ENCODE measurements at regions not wholly inside any gene's neighbourhood (a gene's known extent, or its start where the extent isn't known, plus 50 kb on each side); places are given as distances from the start of the nearest gene placed in this dataset.
"Not testable (repeated sequence)": the region's sequence is repeated elsewhere in the genome, so short reads cannot be mapped to it uniquely, and the experiment has no call there.

DNA sequence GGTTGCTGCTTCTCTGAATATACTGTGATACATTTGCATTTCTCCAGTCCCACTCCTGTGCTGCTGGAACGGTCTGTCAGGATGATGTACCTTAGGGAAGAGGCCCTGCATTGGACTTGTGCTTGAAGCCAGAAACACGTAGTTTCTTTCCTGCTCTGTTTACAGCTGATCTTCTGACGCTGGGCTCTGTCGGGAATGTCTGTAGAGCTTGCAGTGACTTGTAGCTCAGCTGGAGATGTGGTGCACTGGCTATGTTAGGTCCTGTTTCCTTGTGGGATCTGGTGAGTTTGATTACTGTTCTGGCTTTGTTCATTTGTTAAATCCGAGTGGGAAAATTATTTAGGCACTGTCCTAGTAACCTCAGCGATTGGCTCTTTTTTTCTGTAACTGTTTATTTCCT is 137.2 kb upstream of the WDR1 start:
- no peak for DNase-seq
- Mint-ChIP-seq H3K4me1 (ENCODE audit: low read depth in 2 of 2) (no peaks in the 10 kb centered on the region), H3K9me3 (no peaks in the 10 kb centered on the region), H3K27me3 (peaks cover 46 to 94% of the 10 kb centered on the region in 2 donors), H3K36me3 (ENCODE audit: insufficient read depth) (no peaks in the 10 kb centered on the region), H3K27ac (no peak overlapping the region), H3K4me3 (no peak overlapping the region)
- ATAC-seq (replicated peaks) = no peak

DNA sequence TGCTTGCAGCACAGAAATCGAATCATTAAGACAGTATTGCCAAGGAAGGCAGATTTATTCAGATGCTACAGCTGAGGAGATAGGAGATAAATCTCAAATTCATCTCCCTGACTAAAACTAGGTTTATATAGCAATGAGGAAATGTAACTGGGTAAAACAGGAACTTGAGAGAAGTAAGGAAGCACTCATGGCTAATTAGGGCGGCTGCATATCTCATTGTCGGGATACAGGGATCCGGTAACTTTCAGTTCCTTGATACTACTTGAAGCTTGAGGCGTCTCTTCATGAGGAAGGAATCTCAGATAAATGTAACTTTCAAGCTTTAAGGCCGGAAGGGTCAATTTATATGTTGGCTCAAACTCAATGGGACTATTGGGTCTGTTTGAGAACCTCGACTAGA is 129.2 kb upstream of the WDR1 start:
- no peak overlapping the region for H3K27ac Mint-ChIP-seq
- no peak for ATAC-seq (replicated peaks)

DNA sequence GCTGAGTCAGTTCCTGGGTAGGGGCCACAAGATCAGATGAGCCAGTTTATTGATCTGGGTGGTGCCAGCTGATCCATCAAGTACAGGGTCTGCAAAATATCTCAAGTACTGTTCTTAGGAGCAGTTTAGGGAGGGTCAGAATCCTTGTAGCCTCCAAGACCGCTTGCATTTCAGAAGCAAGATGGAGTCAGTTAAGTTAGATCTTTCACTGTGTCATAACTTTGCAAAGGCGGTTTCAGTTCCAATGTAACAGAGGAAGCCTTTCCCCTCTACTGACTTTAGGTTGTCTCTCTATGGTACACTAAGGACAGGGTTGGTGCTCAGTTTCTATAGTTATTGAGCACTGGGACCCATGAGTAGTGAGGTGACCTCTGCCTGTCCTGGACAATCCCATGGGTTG is 127.3 kb upstream of the WDR1 start:
- Mint-ChIP-seq H3K36me3 (ENCODE audit: insufficient read depth) (peaks cover 4% of the 10 kb centered on the region), H3K27me3 (peaks cover 41 to 58% of the 10 kb centered on the region in 2 donors), H3K4me3 (no peak overlapping the region), H3K27ac (no peak overlapping the region), H3K9me3 (no peaks in the 10 kb centered on the region), H3K4me1 (ENCODE audit: low read depth in 2 of 2) (no peaks in the 10 kb centered on the region)
- ATAC-seq (replicated peaks) (no peak), DNase-seq (no peak)

More for the DNA sequence above, 129.2 kb upstream of the WDR1 start:
- Mint-ChIP-seq H3K4me3 (no peak overlapping the region), H3K36me3 (ENCODE audit: insufficient read depth) (peaks cover 4% of the 10 kb centered on the region), H3K4me1 (ENCODE audit: low read depth in 2 of 2) (no peaks in the 10 kb centered on the region), H3K9me3 (no peaks in the 10 kb centered on the region), H3K27me3 (peaks cover 48 to 66% of the 10 kb centered on the region in 2 donors)
- no peak for DNase-seq

DNA sequence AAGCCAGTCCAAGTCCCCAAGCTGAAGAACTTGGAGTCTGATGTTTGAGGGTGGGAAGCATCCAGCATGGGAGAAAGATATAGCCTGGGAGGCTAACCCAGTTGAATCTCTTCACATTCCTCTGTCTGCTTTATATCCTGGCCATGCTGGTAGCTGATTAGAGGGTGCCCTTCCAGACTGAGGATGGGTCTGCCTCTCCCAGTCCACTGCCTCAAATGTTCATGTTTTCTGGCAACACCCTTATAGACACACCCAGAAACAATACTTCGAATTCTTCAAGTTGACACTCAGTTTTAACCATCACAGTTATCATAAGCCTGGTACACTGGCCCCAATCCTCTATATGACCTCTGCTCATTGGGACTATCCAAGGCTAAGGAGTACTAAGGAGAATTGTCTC is 124.1 kb upstream of the WDR1 start:
- Mint-ChIP-seq H3K36me3 (ENCODE audit: insufficient read depth) (peaks cover 7% of the 10 kb centered on the region), H3K27me3 (peaks cover 24 to 56% of the 10 kb centered on the region in 2 donors), H3K27ac (no peak overlapping the region), H3K4me1 (ENCODE audit: low read depth in 2 of 2) (no peaks in the 10 kb centered on the region), H3K4me3 (no peak overlapping the region), H3K9me3 (no peaks in the 10 kb centered on the region)
- ATAC-seq (replicated peaks) (no peak), DNase-seq (no peak)

DNA sequence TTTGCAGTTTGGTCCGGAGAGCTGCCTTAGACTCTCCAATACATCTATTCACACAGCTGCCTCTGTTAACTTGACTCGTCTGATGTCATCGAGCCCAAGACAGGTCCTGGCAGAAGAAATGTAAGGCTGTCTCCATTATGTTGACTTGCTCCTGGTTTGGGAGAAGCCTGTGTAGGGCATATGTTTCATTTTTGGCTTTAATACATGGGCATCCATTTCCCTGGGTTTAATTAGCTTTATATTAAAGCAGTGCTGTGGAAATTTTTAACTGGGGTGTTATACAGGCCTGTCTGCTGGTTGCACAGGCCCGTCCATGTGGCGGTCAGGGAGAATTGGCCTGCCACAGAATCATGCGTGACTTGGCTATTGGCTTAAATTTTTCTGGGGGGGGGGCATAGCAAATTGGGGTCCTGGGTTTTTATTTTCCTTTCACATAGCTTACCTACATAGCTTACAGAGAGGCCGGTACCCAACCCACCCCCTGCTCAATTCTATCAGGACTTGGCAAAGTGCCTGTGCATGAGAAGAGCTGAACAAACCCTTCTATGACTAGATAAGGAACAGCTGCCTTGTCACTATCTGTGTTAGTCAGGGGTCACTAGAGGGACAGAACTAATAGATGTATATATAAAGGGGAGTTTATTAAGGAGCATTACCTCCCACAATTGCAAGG is 123.5 kb upstream of the WDR1 start:
- Mint-ChIP-seq H3K27me3 (peaks cover 18 to 61% of the 10 kb centered on the region in 2 donors), H3K36me3 (ENCODE audit: insufficient read depth) (peaks cover 5% of the 10 kb centered on the region), H3K27ac (no peak overlapping the region), H3K9me3 (no peaks in the 10 kb centered on the region), H3K4me1 (ENCODE audit: low read depth in 2 of 2) (no peaks in the 10 kb centered on the region), H3K4me3 (no peak overlapping the region)
- ATAC-seq (replicated peaks) (no peak), DNase-seq (no peak)

DNA sequence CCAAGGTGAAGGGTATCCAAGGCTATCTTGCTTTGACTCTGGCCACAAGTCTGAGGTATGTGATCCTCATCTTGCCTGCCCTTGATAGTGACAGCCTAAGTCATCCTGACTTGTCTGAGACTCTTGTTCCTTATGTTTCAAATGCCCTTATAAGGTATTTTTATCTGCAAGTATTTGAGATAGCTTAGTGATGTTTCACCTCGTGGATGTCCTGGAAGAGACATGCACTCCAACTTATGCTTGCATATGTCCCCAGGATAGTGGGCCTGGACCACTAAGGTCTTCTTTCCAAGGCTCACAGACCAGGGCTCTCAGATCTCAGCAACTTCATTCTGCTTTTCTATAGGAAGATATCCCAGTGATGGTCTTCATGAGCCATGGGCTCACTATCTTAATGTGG is 120.5 kb upstream of the WDR1 start:
- H3K4me1 Mint-ChIP-seq (ENCODE audit: low read depth in 2 of 2) = no peaks in the 10 kb centered on the region
- no peaks in the 10 kb centered on the region for H3K9me3 Mint-ChIP-seq
- DNase-seq = no peak

DNA sequence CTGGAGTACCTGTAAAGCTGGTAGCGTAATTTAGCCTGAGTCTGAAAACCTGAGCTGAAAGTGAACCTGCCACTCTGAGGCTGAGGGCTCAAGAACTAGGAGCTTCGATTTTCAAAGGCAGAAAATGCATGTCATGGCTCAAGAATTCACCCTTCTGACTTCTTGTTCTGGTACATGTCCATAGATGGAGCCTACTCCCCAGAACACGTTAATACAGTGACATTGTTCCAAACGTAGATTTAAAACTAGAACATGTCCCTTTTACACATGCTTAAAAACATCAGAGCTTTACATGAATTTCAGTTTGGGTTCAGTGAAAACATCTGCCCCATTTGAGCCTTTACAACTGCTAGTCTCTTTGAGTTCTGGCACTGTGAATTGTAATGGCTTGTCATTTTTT is 115.5 kb upstream of the WDR1 start:
- H3K4me1 Mint-ChIP-seq (ENCODE audit: low read depth in 2 of 2) = no peaks in the 10 kb centered on the region
- no peak overlapping the region for H3K4me3 Mint-ChIP-seq
- no peaks in the 10 kb centered on the region for H3K9me3 Mint-ChIP-seq
- H3K27ac Mint-ChIP-seq = no peak overlapping the region
- ATAC-seq (replicated peaks) (no peak), DNase-seq (no peak)
- peaks cover 0 to 33% of the 10 kb centered on the region in 2 donors for H3K27me3 Mint-ChIP-seq
- H3K36me3 Mint-ChIP-seq (ENCODE audit: insufficient read depth) = peaks cover 3% of the 10 kb centered on the region

More for the DNA sequence above, 120.5 kb upstream of the WDR1 start:
- no peak for ATAC-seq (replicated peaks)
- Mint-ChIP-seq H3K36me3 (ENCODE audit: insufficient read depth) (peaks cover 3% of the 10 kb centered on the region), H3K27me3 (peaks cover 4 to 60% of the 10 kb centered on the region in 2 donors), H3K27ac (no peak overlapping the region), H3K4me3 (no peak overlapping the region)

DNA sequence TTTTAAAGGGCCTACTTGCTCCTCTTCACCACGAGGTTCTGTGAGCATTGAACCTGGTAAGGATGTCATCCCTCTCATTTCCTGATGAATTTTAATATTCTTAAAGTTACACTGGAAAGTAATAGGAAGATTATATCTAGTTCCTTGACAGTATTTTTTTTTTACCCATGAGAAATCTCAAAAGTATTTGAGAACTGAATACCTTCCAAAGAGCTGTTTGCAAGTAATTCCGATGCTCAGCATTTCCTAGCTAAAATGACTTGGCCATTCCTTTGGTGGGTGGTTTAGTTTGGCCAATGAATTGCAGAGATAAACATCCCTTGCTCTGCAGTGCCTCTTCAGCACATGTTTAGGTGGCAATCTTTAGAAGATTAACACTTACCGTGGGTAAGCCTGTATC is 110.2 kb upstream of the WDR1 start:
- ATAC-seq (replicated peaks) (no peak), DNase-seq (no peak)
- H3K4me1 Mint-ChIP-seq (ENCODE audit: low read depth in 2 of 2) = no peaks in the 10 kb centered on the region
- no peak overlapping the region for H3K4me3 Mint-ChIP-seq
- H3K9me3 Mint-ChIP-seq = no peaks in the 10 kb centered on the region
- no peaks in the 10 kb centered on the region for H3K36me3 Mint-ChIP-seq (ENCODE audit: insufficient read depth)
- no peak overlapping the region for H3K27ac Mint-ChIP-seq
- no peaks in the 10 kb centered on the region for H3K27me3 Mint-ChIP-seq

DNA sequence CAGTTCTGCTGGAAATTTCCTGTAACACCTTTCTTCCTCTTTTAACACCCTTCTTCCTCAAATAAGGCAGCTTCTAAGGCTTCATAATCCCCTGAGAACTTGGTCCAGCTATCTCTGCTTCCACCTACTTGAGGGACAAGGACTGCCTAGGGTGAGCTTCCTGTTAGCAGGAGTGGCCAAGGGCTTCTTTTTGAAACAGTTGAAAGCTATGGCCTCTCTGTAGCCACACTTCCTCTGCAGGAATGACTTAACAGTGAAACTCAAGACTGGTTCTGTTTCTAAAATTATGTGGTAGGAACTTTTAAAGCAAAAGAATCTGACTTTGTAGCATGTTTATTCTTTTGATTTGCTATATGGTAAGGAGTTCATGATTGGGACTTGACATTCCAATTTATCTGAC is 108.5 kb upstream of the WDR1 start:
- ATAC-seq (replicated peaks) = no peak
- H3K9me3 Mint-ChIP-seq = no peaks in the 10 kb centered on the region

DNA sequence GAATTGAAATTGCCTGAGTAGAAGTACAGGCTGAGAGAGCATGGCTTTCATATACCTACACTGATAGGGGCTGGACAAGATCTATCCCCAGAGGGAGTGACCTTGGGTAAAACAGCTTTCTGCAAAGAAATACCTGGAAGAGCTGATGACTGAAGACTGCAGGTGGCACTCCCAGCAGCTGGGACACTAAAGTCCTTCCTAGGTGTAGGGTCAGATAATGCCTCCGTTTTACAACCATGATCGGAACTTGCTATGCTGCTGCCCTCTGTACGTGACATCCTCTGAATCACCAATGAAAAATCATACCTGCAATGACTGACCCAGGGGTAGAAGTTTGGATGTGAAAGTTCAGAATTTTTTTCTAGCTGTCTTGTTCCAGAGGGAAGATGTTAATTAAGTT is 107.2 kb upstream of the WDR1 start:
- H3K4me3 Mint-ChIP-seq = no peak overlapping the region
- DNase-seq = no peak
- H3K27me3 Mint-ChIP-seq = no peaks in the 10 kb centered on the region
- H3K36me3 Mint-ChIP-seq (ENCODE audit: insufficient read depth) = no peaks in the 10 kb centered on the region
- H3K27ac Mint-ChIP-seq = no peak overlapping the region
- ATAC-seq (replicated peaks) = no peak
- H3K9me3 Mint-ChIP-seq = no peaks in the 10 kb centered on the region
- no peaks in the 10 kb centered on the region for H3K4me1 Mint-ChIP-seq (ENCODE audit: low read depth in 2 of 2)

More for the DNA sequence above, 108.5 kb upstream of the WDR1 start:
- no peaks in the 10 kb centered on the region for H3K36me3 Mint-ChIP-seq (ENCODE audit: insufficient read depth)
- H3K4me1 Mint-ChIP-seq (ENCODE audit: low read depth in 2 of 2) = no peaks in the 10 kb centered on the region
- H3K4me3 Mint-ChIP-seq = no peak overlapping the region
- H3K27me3 Mint-ChIP-seq = no peaks in the 10 kb centered on the region
- no peak for DNase-seq
- H3K27ac Mint-ChIP-seq = no peak overlapping the region

DNA sequence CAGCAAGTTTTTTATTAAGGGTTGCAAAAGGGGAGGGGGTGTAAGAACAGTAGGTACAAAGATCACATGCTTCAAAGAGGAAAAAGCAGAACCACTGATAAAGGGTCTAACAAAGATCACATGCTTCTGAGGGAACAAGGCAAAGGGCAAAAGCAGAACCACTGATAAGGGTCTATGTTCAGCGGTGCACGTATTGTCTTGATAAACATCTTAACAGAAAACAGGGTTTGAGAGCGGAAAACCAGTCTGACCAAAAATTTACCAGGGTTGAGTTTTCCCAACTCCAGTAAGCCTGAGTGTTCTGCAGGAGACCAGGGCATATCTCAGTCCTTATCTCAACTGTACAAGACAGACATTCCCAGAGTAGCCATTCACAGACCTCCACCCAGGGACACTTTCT is 96.9 kb upstream of the WDR1 start:
- H3K27me3 Mint-ChIP-seq = peaks cover 0 to 15% of the 10 kb centered on the region in 2 donors
- not testable (repeated sequence) for H3K4me1 Mint-ChIP-seq (ENCODE audit: low read depth in 2 of 2); DNase-seq; H3K27ac Mint-ChIP-seq; ATAC-seq (replicated peaks); H3K36me3 Mint-ChIP-seq (ENCODE audit: insufficient read depth); H3K4me3 Mint-ChIP-seq; H3K9me3 Mint-ChIP-seq

DNA sequence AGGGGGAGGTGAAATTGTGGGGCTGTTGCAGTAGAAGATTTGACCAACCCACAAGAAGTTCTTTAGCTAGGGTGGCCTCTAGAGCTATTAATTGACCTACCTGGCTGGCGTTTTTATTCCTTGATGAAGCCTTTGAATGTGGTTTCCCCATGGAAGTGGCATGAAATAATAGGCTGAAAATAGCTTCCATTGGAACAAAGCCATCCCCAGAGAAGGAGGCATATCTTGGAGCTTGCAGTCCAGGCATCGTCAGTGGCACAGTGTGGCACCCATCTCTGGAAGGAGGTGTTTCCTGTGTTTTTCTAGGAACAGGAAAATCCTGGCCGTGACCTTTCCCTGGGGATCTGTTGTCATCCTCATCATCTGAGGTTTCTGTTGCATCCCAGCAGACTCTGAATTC is 96.3 kb upstream of the WDR1 start:
- H3K36me3 Mint-ChIP-seq (ENCODE audit: insufficient read depth) = no peaks in the 10 kb centered on the region
- no peak overlapping the region for H3K27ac Mint-ChIP-seq
- peaks cover 0 to 19% of the 10 kb centered on the region in 2 donors for H3K27me3 Mint-ChIP-seq
- ATAC-seq (replicated peaks) (no peak), DNase-seq (no peak)
- no peaks in the 10 kb centered on the region for H3K9me3 Mint-ChIP-seq
- no peak overlapping the region for H3K4me3 Mint-ChIP-seq
- H3K4me1 Mint-ChIP-seq (ENCODE audit: low read depth in 2 of 2) = no peaks in the 10 kb centered on the region

DNA sequence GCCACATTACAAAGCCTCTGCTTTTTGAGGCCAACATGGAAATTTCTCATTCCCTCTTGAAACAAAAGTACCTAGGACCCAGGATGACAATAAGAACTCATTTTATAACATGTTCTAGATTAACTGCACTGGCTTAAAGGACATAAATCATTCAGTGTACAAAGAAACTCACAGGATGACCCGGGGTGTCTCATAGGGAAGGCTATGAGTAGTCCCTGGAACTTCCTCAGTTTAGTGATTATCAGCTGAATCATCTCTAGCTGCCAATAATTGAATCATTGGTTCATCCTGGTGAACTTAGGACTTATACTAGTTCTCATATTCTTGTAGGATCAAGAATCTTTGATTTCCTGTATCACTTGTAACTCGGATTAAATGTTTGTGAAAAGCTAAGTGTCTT is 95.8 kb upstream of the WDR1 start:
- Mint-ChIP-seq H3K27me3 (peaks cover 0 to 19% of the 10 kb centered on the region in 2 donors), H3K36me3 (ENCODE audit: insufficient read depth) (no peaks in the 10 kb centered on the region), H3K4me1 (ENCODE audit: low read depth in 2 of 2) (no peaks in the 10 kb centered on the region), H3K27ac (no peak overlapping the region), H3K9me3 (no peaks in the 10 kb centered on the region), H3K4me3 (no peak overlapping the region)
- ATAC-seq (replicated peaks) (no peak), DNase-seq (no peak)

DNA sequence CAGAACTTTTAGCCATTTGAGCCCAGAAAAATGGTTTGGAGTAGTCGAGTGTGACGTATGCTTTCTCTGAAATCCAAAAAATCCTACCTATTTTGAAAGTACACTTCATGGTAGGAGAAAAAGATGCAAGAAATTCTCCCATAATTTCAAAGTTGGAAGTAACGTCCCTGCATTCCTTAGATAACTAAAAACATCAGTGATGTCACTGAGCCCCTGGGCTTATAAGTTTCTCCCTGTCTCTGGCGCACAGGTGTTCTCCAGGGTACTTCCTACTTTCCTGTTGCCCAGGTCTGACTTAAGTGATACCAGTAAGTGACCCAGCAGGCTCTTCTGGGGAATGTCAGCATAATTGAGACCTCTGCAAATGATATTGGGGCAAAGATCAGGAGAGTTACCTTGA is 90.5 kb upstream of the WDR1 start:
- Mint-ChIP-seq H3K27me3 (peaks cover 9 to 49% of the 10 kb centered on the region in 2 donors), H3K4me3 (no peak overlapping the region), H3K9me3 (no peaks in the 10 kb centered on the region), H3K36me3 (ENCODE audit: insufficient read depth) (no peaks in the 10 kb centered on the region), H3K27ac (no peak overlapping the region), H3K4me1 (ENCODE audit: low read depth in 2 of 2) (no peaks in the 10 kb centered on the region)
- DNase-seq (no peak), ATAC-seq (replicated peaks) (no peak)

DNA sequence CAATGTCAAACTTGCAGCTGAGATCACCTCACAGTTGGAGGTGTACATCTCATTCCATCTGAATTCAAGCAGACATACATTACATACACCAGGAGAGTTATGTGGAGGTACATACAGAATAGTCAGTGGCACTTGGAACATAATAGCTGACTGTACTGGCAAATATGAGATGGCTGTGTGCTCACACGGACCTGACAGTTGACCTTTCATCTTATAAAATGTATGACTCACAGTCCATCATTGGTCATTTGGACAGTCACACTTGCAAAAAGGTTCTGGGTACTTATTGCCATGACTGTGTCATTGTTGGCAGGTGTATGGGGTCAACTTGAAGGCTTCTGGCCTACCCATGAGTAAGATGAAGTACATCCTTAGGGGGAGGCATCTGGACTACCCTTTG is 88.6 kb upstream of the WDR1 start:
- no peak for DNase-seq
- H3K4me1 Mint-ChIP-seq (ENCODE audit: low read depth in 2 of 2) = no peaks in the 10 kb centered on the region
- H3K36me3 Mint-ChIP-seq (ENCODE audit: insufficient read depth) = no peaks in the 10 kb centered on the region
- no peak overlapping the region for H3K4me3 Mint-ChIP-seq
- H3K27ac Mint-ChIP-seq = no peak overlapping the region
- H3K9me3 Mint-ChIP-seq = no peaks in the 10 kb centered on the region
- peaks cover 9 to 55% of the 10 kb centered on the region in 2 donors for H3K27me3 Mint-ChIP-seq
- ATAC-seq (replicated peaks) = no peak
